Thyroid gland (tissue), 4 donors: ENCODE measurements at regions not wholly inside any gene's neighbourhood (a gene's known extent, or its start where the extent isn't known, plus 50 kb on each side); places are given as distances from the start of the nearest gene placed in this dataset.

Experiments used
- POLR2A ChIP-seq, 2 donors: fragments of 450-650 bp; IDR thresholded peaks; one replicate each; pipeline ENCODE4 v1.6.1; 2017; ENCODE audit warnings: antibody characterized with exemption in 2 of 2, mild to moderate bottlenecking in 2 of 2, moderate library complexity in 1 of 2
- TF ChIP-seq, protein P1 (sequence below), 6 experiments: fragments of 200-600 bp in 3 of 6; fragments of 450-650 bp in 3 of 6; sonication (generic) in 3 of 6; IDR thresholded peaks; one replicate each; pipeline ENCODE4 v1.5.1; 2016 to 2019; ENCODE audit warnings: antibody characterized with exemption in 6 of 6, mild to moderate bottlenecking in 2 of 6, inconsistent platforms in 1 of 6, moderate library complexity in 1 of 6

DNA sequence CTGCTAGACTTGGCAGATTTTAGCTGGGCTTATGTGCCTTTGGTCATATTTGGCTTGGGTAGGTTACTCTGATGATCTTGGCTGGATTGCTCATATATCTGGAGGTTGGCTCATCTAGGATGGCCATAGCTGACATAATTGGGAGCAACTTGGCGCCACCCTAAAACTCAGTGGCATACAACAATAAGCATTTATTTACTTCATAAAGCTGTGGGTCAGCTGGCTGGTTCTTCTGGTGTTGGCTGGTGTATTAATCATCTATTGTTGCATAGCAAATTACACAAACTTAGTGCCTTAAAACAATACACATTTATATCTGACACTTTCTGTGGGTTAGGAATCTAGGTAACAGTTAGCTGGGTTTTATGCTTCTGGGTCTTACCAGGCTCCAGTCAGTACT lies 297.3 kb upstream of the JAG1 start:
- no peak for TF ChIP-seq POLR2A (IDR thresholded peaks at IDR 0.05)
- TF ChIP-seq, protein P1, sequence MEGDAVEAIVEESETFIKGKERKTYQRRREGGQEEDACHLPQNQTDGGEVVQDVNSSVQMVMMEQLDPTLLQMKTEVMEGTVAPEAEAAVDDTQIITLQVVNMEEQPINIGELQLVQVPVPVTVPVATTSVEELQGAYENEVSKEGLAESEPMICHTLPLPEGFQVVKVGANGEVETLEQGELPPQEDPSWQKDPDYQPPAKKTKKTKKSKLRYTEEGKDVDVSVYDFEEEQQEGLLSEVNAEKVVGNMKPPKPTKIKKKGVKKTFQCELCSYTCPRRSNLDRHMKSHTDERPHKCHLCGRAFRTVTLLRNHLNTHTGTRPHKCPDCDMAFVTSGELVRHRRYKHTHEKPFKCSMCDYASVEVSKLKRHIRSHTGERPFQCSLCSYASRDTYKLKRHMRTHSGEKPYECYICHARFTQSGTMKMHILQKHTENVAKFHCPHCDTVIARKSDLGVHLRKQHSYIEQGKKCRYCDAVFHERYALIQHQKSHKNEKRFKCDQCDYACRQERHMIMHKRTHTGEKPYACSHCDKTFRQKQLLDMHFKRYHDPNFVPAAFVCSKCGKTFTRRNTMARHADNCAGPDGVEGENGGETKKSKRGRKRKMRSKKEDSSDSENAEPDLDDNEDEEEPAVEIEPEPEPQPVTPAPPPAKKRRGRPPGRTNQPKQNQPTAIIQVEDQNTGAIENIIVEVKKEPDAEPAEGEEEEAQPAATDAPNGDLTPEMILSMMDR (IDR thresholded peaks at IDR 0.05), result no peak
